Vagina (tissue), 2 donors: ENCODE measurements at regions not wholly inside any gene's neighbourhood (a gene's known extent, or its start where the extent isn't known, plus 50 kb on each side); places are given as distances from the start of the nearest gene placed in this dataset.

ENCODE experiments used
- POLR2A ChIP-seq, 2 donors: fragments of 450-650 bp; IDR thresholded peaks; one replicate each; pipeline ENCODE4 v1.6.1; 2017; ENCODE audit warnings: antibody characterized with exemption in 2 of 2, mild to moderate bottlenecking in 2 of 2, moderate library complexity in 2 of 2
- TF ChIP-seq, protein P1 (sequence below), 3 experiments: fragments of 450-650 bp in 2 of 3; fragments of 200-600 bp in 1 of 3; sonication (generic) in 1 of 3; IDR thresholded peaks; one replicate each; pipeline ENCODE4 v1.5.1; 2017 to 2019; ENCODE audit warnings: antibody characterized with exemption in 3 of 3, mild to moderate bottlenecking in 2 of 3, moderate library complexity in 2 of 3

- no peak for TF ChIP-seq POLR2A (IDR thresholded peaks at IDR 0.05)
- TF ChIP-seq, protein P1, sequence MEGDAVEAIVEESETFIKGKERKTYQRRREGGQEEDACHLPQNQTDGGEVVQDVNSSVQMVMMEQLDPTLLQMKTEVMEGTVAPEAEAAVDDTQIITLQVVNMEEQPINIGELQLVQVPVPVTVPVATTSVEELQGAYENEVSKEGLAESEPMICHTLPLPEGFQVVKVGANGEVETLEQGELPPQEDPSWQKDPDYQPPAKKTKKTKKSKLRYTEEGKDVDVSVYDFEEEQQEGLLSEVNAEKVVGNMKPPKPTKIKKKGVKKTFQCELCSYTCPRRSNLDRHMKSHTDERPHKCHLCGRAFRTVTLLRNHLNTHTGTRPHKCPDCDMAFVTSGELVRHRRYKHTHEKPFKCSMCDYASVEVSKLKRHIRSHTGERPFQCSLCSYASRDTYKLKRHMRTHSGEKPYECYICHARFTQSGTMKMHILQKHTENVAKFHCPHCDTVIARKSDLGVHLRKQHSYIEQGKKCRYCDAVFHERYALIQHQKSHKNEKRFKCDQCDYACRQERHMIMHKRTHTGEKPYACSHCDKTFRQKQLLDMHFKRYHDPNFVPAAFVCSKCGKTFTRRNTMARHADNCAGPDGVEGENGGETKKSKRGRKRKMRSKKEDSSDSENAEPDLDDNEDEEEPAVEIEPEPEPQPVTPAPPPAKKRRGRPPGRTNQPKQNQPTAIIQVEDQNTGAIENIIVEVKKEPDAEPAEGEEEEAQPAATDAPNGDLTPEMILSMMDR (IDR thresholded peaks at IDR 0.05): no peak
Measured at GRCh38 chr20:11305406-11305805, 612.3 kb upstream of the BTBD3 start.
